ENCODE measurements at regions not wholly inside any gene's neighbourhood (a gene's known extent, or its start where the extent isn't known, plus 50 kb on each side); places are given as distances from the start of the nearest gene placed in this dataset.

DNA sequence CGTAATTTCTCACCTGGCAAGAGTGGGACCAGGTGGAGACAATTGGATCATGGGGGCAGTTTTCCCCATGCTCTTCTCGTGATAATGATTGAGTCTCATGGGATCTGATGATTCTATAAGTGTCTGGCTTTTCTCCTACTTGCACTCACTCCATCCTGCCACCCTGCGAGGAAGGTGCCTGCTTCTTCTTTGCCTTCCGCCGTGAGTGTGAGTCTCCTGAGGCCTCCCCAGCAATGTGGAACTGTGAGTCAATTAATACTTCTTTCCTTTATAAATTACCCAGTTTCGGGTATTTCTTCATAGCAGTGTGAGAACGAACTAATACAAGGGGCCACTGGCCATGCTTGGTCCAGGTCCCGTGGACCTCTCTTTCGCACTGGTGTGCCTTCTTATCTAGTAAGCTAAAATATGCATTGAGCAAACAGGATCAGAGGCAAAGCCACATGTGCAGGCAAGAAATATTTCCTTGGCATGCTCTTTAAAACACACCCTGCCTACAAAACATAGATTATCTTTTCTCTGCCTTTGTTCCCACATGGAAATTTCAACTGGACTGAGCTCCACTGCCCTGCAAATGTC lies 821.1 kb downstream of the TRIB2 start:
- Histone ChIP-seq H3K27ac (ENCODE audit: low read length in 2 of 2) (no peak overlapping the region), H2AFZ (ENCODE audit: insufficient read depth, low read depth, low read length, poor library complexity, severe bottlenecking) (no peak overlapping the region), H3K4me2 (replicated peaks; ENCODE audit: low read depth, low read length, poor library complexity, severe bottlenecking) (no peak overlapping the region), H3K4me1 (ENCODE audit: control insufficient read depth in 2 of 2, insufficient read depth in 2 of 2, low read length in 2 of 2) (no peaks in the 10 kb centered on the region), H3K9ac (ENCODE audit: low read length) (no peak overlapping the region), H3K27me3 (replicated peaks in 1 of 4; ENCODE audit: control extremely low read depth in 1 of 4, control insufficient read depth in 3 of 4, insufficient read depth in 4 of 4, low read length in 3 of 4) (no peaks in the 10 kb centered on the region), H3K9me3 (ENCODE audit: control extremely low read depth in 1 of 3, control insufficient read depth in 2 of 3, insufficient read depth in 1 of 3, low read length in 2 of 3) (no peaks in the 10 kb centered on the region), H3K36me3 (replicated peaks in 1 of 2; ENCODE audit: control extremely low read depth in 1 of 2, control insufficient read depth in 1 of 2, extremely low read depth in 1 of 2, insufficient read depth in 2 of 2, low read length in 1 of 2) (no peaks in the 10 kb centered on the region), H3K79me2 (ENCODE audit: control insufficient read depth, insufficient read depth, low read length) (no peaks in the 10 kb centered on the region), H3K4me3 (ENCODE audit: control extremely low read depth in 1 of 5, extremely low read depth in 1 of 5, insufficient read depth in 1 of 5, low read depth in 2 of 5, low read length in 4 of 5) (no peak overlapping the region), H4K20me1 (ENCODE audit: control insufficient read depth, insufficient read depth, low read length, poor library complexity, severe bottlenecking) (no peaks in the 10 kb centered on the region)
- ChIA-PET CTCF (no interaction called here), POLR2A (no interaction called here)
- intact Hi-C loops (cut with micrococcal nuclease) = no loop called here
- no peak overlapping the region for H3K4me3 Mint-ChIP-seq
- no peak for TF ChIP-seq EZH2 (IDR thresholded peaks at IDR 0.05; ENCODE audit: borderline replicate concordance, insufficient read depth, low read depth, low read length, poor library complexity, severe bottlenecking)
- TF ChIP-seq, protein P1, sequence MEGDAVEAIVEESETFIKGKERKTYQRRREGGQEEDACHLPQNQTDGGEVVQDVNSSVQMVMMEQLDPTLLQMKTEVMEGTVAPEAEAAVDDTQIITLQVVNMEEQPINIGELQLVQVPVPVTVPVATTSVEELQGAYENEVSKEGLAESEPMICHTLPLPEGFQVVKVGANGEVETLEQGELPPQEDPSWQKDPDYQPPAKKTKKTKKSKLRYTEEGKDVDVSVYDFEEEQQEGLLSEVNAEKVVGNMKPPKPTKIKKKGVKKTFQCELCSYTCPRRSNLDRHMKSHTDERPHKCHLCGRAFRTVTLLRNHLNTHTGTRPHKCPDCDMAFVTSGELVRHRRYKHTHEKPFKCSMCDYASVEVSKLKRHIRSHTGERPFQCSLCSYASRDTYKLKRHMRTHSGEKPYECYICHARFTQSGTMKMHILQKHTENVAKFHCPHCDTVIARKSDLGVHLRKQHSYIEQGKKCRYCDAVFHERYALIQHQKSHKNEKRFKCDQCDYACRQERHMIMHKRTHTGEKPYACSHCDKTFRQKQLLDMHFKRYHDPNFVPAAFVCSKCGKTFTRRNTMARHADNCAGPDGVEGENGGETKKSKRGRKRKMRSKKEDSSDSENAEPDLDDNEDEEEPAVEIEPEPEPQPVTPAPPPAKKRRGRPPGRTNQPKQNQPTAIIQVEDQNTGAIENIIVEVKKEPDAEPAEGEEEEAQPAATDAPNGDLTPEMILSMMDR (IDR thresholded peaks at IDR 0.05) = no peak
- ATAC-seq (ENCODE audit: low read depth) = no peak
- no peak for DNase-seq
- H3K9me3 Mint-ChIP-seq (ENCODE audit: insufficient read depth) = peaks cover 2% of the 10 kb centered on the region
- 86% methylated on average over 8 of the region's 9 CpGs for WGBS (ENCODE audit: insufficient coverage)
- H3K27ac Mint-ChIP-seq = no peak overlapping the region
- no peaks in the 10 kb centered on the region for H3K27me3 Mint-ChIP-seq
- no peaks in the 10 kb centered on the region for H3K4me1 Mint-ChIP-seq

DNA sequence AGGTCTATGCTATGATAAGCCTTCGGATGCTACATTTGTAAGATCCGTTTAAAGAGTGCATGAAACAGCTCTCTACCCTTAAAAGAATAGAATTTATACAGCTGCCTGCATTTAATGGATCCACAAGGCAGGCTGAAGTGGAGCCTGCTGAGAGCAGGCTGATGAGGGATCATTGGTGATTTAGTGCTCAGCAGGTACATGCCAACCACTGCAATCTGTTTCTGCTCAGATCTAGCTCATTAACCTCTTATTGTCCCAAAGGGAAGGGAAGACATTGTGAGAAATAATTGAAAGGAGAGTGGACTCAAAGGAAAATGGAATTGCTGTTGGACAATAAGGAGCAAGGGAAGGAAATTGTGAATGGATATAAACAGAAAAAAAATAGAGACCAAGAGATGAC lies 822.6 kb downstream of the TRIB2 start:
- H3K36me3 ChIP-seq (replicated peaks in 1 of 2; ENCODE audit: control extremely low read depth in 1 of 2, control insufficient read depth in 1 of 2, extremely low read depth in 1 of 2, insufficient read depth in 2 of 2, low read length in 1 of 2) = no peaks in the 10 kb centered on the region
- no peak overlapping the region for H3K27ac Mint-ChIP-seq
- no peak overlapping the region for H3K27ac ChIP-seq (ENCODE audit: low read length in 2 of 2)
- no peaks in the 10 kb centered on the region for H3K4me1 Mint-ChIP-seq
- no peaks in the 10 kb centered on the region for H3K27me3 ChIP-seq (replicated peaks in 1 of 4; ENCODE audit: control extremely low read depth in 1 of 4, control insufficient read depth in 3 of 4, insufficient read depth in 4 of 4, low read length in 3 of 4)
- H3K4me3 ChIP-seq (ENCODE audit: control extremely low read depth in 1 of 5, extremely low read depth in 1 of 5, insufficient read depth in 1 of 5, low read depth in 2 of 5, low read length in 4 of 5) = no peak overlapping the region
- H3K9me3 Mint-ChIP-seq (ENCODE audit: insufficient read depth) = peaks cover 2% of the 10 kb centered on the region
- CTCF ChIA-PET = no interaction called here
- H3K4me2 ChIP-seq (replicated peaks; ENCODE audit: low read depth, low read length, poor library complexity, severe bottlenecking) = no peak overlapping the region
- H3K27me3 Mint-ChIP-seq = no peaks in the 10 kb centered on the region
- intact Hi-C loops (cut with micrococcal nuclease) = no loop called here
- ATAC-seq (ENCODE audit: low read depth) (no peak), DNase-seq (no peak)
- H3K79me2 ChIP-seq (ENCODE audit: control insufficient read depth, insufficient read depth, low read length) = no peaks in the 10 kb centered on the region
- POLR2A ChIA-PET = no interaction called here
- H3K9ac ChIP-seq (ENCODE audit: low read length) = no peak overlapping the region
- H2AFZ ChIP-seq (ENCODE audit: insufficient read depth, low read depth, low read length, poor library complexity, severe bottlenecking) = no peak overlapping the region
- TF ChIP-seq, protein P1 (IDR thresholded peaks at IDR 0.05) = no peak
- no peak for TF ChIP-seq EZH2 (IDR thresholded peaks at IDR 0.05; ENCODE audit: borderline replicate concordance, insufficient read depth, low read depth, low read length, poor library complexity, severe bottlenecking)
- H3K4me1 ChIP-seq (ENCODE audit: control insufficient read depth in 2 of 2, insufficient read depth in 2 of 2, low read length in 2 of 2) = no peaks in the 10 kb centered on the region
- no CpG with 5 or more reads among the region's 2 CpGs for WGBS (ENCODE audit: insufficient coverage)
- H4K20me1 ChIP-seq (ENCODE audit: control insufficient read depth, insufficient read depth, low read length, poor library complexity, severe bottlenecking) = no peaks in the 10 kb centered on the region
- H3K4me3 Mint-ChIP-seq = no peak overlapping the region
- no peaks in the 10 kb centered on the region for H3K9me3 ChIP-seq (ENCODE audit: control extremely low read depth in 1 of 3, control insufficient read depth in 2 of 3, insufficient read depth in 1 of 3, low read length in 2 of 3)

Measured in B cell (primary cell).